OCI-LY1 (cell line): ENCODE measurements at regions not wholly inside any gene's neighbourhood (a gene's known extent, or its start where the extent isn't known, plus 50 kb on each side); places are given as distances from the start of the nearest gene placed in this dataset.

ENCODE experiments used
- H2AFZ ChIP-seq: fragments of 200-600 bp; sonication (generic), shearing (Covaris generic); 2 replicates; pipeline ENCODE4 v1.6.0; 2014; ENCODE audit warnings: antibody characterized with exemption, mild to moderate bottlenecking, low read length
- H3F3A ChIP-seq: fragments of 200-600 bp; sonication (generic), shearing (Covaris generic); 2 replicates; pipeline ENCODE4 v1.6.0; 2014; ENCODE audit warnings: mild to moderate bottlenecking, antibody characterized with exemption, low read length, moderate library complexity; ENCODE audit not compliant: insufficient read depth
- H3K27ac ChIP-seq: fragments of 200-600 bp; sonication (generic); 2 replicates; pipeline ENCODE4 v1.5.1; 2014; ENCODE audit warnings: low read length, mixed run types, mild to moderate bottlenecking, low read depth; ENCODE audit not compliant: poor library complexity, severe bottlenecking
- H3K27me3 ChIP-seq: fragments of 200-600 bp; sonication (generic); 2 replicates; pipeline ENCODE4 v1.6.0; 2014; ENCODE audit warnings: antibody characterized with exemption, mild to moderate bottlenecking, low read length, moderate library complexity; ENCODE audit not compliant: insufficient read depth
- H3K36me3 ChIP-seq: fragments of 200-600 bp; sonication (generic); 2 replicates; pipeline ENCODE4 v1.6.1; 2014; ENCODE audit warnings: mild to moderate bottlenecking, antibody characterized with exemption, low read length, moderate library complexity, mixed read lengths; ENCODE audit not compliant: insufficient read depth
- H3K4me1 ChIP-seq: fragments of 200-600 bp; sonication (generic); 2 replicates; pipeline ENCODE4 v1.5.1; 2014; ENCODE audit warnings: mild to moderate bottlenecking, low read length, moderate library complexity; ENCODE audit not compliant: insufficient read depth, severe bottlenecking
- H3K4me2 ChIP-seq: fragments of 200-600 bp; sonication (generic), shearing (Covaris generic); 2 replicates; pipeline ENCODE4 v1.6.1; 2014; ENCODE audit warnings: low read length
- H3K4me3 ChIP-seq: fragments of 200-600 bp; sonication (generic); 2 replicates; pipeline ENCODE4 v1.5.1; 2014; ENCODE audit warnings: low read length, low read depth, mild to moderate bottlenecking, mixed read lengths; ENCODE audit not compliant: poor library complexity, severe bottlenecking
- H3K79me2 ChIP-seq: fragments of 200-600 bp; shearing (Covaris generic); 2 replicates; pipeline ENCODE4 v1.6.1; 2016; ENCODE audit warnings: mixed run types, low read length, mixed read lengths; ENCODE audit not compliant: insufficient read depth
- H3K9ac ChIP-seq: fragments of 200-600 bp; sonication (generic), shearing (Covaris generic); 2 replicates; pipeline ENCODE4 v1.6.1; 2014; ENCODE audit warnings: mild to moderate bottlenecking, low read length, mixed read lengths
- H3K9me2 ChIP-seq: fragments of 200-600 bp; sonication (generic), shearing (Covaris generic); 2 replicates; pipeline ENCODE4 v1.6.1; 2014; ENCODE audit warnings: low read depth, mild to moderate bottlenecking, low read length, mixed read lengths
- H3K9me3 ChIP-seq: fragments of 200-600 bp; shearing (Covaris generic); 2 replicates; pipeline ENCODE4 v1.6.1; 2014; ENCODE audit warnings: low read length, mixed read lengths
- H4K20me1 ChIP-seq: fragments of 200-600 bp; sonication (generic), shearing (Covaris generic); 2 replicates; pipeline ENCODE4 v1.6.0; 2016; ENCODE audit warnings: mild to moderate bottlenecking, low read length; ENCODE audit not compliant: insufficient read depth
- EZH2 ChIP-seq: fragments of 200-600 bp; sonication (generic), shearing (Covaris generic); IDR thresholded peaks from 2 replicates; pipeline ENCODE4 v1.8.0; 2017; ENCODE audit warnings: borderline replicate concordance, mixed run types, mild to moderate bottlenecking, antibody characterized with exemption, low read length, moderate library complexity, mixed read lengths
- TF ChIP-seq, protein P1 (sequence below): fragments of 200-600 bp; sonication (generic), shearing (Covaris generic); IDR thresholded peaks from 2 replicates; pipeline ENCODE4 v1.5.1; 2017; ENCODE audit warnings: mild to moderate bottlenecking, antibody characterized with exemption, low read length, moderate library complexity, mixed read lengths

DNA sequence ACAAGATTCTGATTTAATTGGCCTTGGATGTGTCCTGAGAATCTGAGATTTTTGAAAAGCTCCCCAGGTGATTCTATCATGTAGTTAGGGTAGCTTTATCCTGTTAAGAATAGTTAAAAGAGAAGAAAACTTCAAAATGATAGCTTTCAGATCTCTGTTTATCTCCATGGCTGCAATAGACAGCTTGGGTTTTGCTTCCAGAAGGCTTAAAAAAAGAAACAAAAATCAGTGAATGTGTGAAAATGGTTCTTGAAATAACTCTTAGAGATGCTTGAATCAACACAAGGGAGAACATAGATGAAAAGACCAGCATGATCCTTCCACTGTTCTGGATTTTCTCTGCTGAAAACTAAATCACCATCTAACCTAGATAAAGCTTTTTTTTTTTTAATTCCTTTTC lies 60.8 kb upstream of the TMC3 start:
- H3K27ac ChIP-seq: no peak overlapping the region
- TF ChIP-seq EZH2: no peak

DNA sequence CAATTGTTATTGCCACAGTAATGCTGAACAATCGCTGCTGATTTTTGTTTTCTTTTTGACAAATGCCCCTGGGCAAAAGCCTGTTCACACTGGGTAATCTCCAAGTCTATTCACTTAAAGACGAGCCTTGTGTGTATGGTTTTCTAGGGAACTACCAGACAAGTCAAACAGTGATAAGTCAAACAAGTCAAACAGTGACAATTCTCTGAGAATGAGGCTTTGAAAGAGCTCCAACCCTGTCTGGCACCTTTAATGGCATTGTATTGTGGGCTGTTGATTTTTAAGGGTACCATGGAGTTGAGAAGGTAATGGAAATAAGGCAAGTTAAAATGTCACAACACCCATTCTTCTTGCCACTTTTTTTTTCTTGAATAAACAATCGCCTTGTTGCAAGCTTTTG lies 59.4 kb upstream of the TMC3 start:
- no peaks in the 10 kb centered on the region for H3K36me3 ChIP-seq
- H3K27me3 ChIP-seq: no peaks in the 10 kb centered on the region
- H3K79me2 ChIP-seq: no peaks in the 10 kb centered on the region
- no peaks in the 10 kb centered on the region for H3K9me2 ChIP-seq
- H3K4me2 ChIP-seq: no peak overlapping the region
- H2AFZ ChIP-seq: no peak overlapping the region
- H3K27ac ChIP-seq: no peak overlapping the region
- H3K9me3 ChIP-seq: no peaks in the 10 kb centered on the region
- H3F3A ChIP-seq: no peaks in the 10 kb centered on the region
- no peak overlapping the region for H3K4me3 ChIP-seq
- no peak for TF ChIP-seq EZH2
- TF ChIP-seq, protein P1, sequence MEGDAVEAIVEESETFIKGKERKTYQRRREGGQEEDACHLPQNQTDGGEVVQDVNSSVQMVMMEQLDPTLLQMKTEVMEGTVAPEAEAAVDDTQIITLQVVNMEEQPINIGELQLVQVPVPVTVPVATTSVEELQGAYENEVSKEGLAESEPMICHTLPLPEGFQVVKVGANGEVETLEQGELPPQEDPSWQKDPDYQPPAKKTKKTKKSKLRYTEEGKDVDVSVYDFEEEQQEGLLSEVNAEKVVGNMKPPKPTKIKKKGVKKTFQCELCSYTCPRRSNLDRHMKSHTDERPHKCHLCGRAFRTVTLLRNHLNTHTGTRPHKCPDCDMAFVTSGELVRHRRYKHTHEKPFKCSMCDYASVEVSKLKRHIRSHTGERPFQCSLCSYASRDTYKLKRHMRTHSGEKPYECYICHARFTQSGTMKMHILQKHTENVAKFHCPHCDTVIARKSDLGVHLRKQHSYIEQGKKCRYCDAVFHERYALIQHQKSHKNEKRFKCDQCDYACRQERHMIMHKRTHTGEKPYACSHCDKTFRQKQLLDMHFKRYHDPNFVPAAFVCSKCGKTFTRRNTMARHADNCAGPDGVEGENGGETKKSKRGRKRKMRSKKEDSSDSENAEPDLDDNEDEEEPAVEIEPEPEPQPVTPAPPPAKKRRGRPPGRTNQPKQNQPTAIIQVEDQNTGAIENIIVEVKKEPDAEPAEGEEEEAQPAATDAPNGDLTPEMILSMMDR: no peak
- no peak overlapping the region for H3K9ac ChIP-seq
- no peaks in the 10 kb centered on the region for H3K4me1 ChIP-seq
- no peaks in the 10 kb centered on the region for H4K20me1 ChIP-seq

More for the DNA sequence above, 60.8 kb upstream of the TMC3 start:
- no peaks in the 10 kb centered on the region for H3F3A ChIP-seq
- H3K4me3 ChIP-seq: no peak overlapping the region
- no peaks in the 10 kb centered on the region for H3K9me2 ChIP-seq
- H3K4me2 ChIP-seq: no peak overlapping the region
- no peaks in the 10 kb centered on the region for H3K36me3 ChIP-seq
- no peaks in the 10 kb centered on the region for H3K79me2 ChIP-seq
- no peaks in the 10 kb centered on the region for H4K20me1 ChIP-seq
- H3K9me3 ChIP-seq: no peaks in the 10 kb centered on the region
- no peaks in the 10 kb centered on the region for H3K27me3 ChIP-seq
- no peaks in the 10 kb centered on the region for H3K4me1 ChIP-seq
- no peak overlapping the region for H3K9ac ChIP-seq
- no peak overlapping the region for H2AFZ ChIP-seq

DNA sequence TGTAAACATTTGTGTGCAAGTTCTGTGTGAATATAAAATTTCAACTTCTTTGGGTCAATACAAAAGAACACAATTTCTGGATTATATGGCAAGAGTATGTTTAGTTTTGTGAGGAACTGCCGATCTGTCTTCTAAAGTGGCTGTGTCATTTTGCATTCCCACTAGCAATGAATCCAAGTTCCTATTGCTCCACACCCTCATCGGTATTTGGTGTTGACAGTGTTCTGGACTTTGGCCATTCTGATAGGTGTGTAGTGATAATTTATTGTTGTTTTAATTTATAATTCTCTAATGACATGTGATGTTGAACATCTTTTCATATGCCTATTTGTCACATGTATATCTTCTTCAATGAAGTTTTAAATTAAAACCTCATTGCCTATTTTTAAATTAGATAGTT lies 58.2 kb upstream of the TMC3 start:
- no peak overlapping the region for H3K9ac ChIP-seq
- no peaks in the 10 kb centered on the region for H3F3A ChIP-seq
- H3K27ac ChIP-seq: no peak overlapping the region
- H3K79me2 ChIP-seq: no peaks in the 10 kb centered on the region
- H3K27me3 ChIP-seq: no peaks in the 10 kb centered on the region
- H2AFZ ChIP-seq: no peak overlapping the region
- H3K4me1 ChIP-seq: no peaks in the 10 kb centered on the region
- no peaks in the 10 kb centered on the region for H3K9me3 ChIP-seq
- no peaks in the 10 kb centered on the region for H3K36me3 ChIP-seq
- H4K20me1 ChIP-seq: no peaks in the 10 kb centered on the region
- no peak for TF ChIP-seq EZH2
- TF ChIP-seq, protein P1: no peak
- H3K4me3 ChIP-seq: no peak overlapping the region
- no peaks in the 10 kb centered on the region for H3K9me2 ChIP-seq
- H3K4me2 ChIP-seq: no peak overlapping the region

DNA sequence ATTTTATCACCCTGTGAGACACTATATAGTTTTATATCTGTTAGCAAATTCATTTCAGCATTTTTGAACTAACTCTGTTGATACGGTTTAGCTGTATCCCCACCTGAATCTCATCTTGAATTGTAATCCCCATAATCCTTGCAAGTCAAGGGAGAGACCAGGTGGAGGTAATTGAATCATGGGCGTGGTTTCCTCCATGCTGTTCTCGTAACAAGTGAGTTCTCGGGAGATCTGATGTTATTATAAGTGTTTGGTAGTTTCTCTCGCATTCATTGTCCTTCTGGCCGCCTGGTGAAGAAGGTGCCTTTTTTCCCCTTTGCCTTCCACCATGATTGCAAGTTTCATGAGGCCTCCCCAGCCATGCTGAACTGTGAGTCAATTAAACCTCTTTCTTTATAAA lies 53.2 kb upstream of the TMC3 start:
- Histone ChIP-seq H3K27ac (no peak overlapping the region), H3K9ac (no peak overlapping the region)

More for the DNA sequence above, 53.2 kb upstream of the TMC3 start:
- Histone ChIP-seq H3K4me2 (no peak overlapping the region), H3F3A (no peaks in the 10 kb centered on the region), H3K36me3 (no peaks in the 10 kb centered on the region), H3K4me1 (no peaks in the 10 kb centered on the region), H4K20me1 (no peaks in the 10 kb centered on the region), H3K4me3 (no peak overlapping the region), H3K27me3 (no peaks in the 10 kb centered on the region), H3K9me3 (no peaks in the 10 kb centered on the region), H2AFZ (no peak overlapping the region), H3K79me2 (no peaks in the 10 kb centered on the region), H3K9me2 (no peaks in the 10 kb centered on the region)
- TF ChIP-seq, protein P1: no peak
- no peak for TF ChIP-seq EZH2
